Limb (tissue), 2 donors: ENCODE measurements at regions not wholly inside any gene's neighbourhood (a gene's known extent, or its start where the extent isn't known, plus 50 kb on each side); places are given as distances from the start of the nearest gene placed in this dataset.

Experiments used
- DNase-seq, 2 donors: peaks; one replicate each; pipeline ENCODE4 v3.0.0-alpha.2; 2016; ENCODE audit errors: extremely low spot score in 2 of 2

DNA sequence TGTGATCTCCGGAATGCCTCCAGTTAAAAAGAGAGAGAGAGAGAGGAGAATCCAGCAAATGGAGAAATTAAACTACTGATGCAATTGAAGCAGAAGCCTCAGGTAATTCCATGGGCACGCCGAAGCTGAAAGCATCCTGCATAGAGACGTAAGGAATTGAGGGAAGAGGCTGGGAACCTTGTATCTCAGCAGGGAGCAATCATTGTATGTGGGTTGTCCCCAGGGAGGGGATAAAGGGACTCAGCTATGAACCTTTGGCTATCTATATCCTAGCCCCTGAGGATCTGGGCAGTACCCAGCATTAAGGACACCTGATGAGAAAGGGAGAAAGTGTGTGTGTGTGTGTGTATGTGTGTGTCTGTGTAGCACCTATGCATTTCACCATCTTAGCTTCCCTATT lies 95.8 kb upstream of the ATXN7L3B start:
- DNase-seq = no peak

DNA sequence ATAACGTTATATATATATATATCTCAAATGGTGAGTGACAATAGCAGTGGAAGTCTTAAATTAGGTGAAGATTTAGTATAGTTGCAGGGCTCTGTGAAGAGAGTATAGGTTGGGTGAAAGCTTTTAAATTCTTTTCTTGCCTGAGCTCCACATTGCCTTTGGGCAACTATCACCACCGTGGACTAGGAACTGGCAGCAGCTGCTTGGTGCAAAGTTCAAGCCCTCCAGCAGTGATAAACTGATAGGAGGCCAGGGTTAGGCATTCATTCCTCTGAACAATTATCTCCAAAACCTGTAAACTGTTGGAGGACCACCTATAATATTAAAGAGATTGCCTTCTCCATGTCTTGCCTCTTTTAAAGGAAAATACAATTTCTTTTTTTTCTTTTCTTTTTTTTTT lies 91.2 kb upstream of the ATXN7L3B start:
- no peak for DNase-seq

DNA sequence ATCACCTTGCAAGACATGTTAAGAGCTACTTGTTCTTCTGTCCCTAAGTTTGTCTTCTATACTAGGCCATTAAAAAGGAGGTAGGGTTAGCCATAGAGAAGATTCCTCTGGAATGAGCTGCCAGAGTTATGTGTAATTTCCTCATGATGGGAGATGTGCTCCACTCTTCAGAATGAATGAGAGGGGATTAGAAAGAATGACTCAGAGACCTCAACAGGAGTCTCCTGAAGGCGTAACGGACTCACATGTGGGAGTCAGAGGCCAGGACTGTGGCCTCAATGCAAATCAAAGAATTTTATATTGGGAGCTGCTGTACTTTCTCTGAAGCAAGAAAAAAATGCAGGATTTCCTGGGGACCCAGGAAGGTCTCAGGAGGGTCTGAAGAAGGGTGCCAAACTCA lies 87.8 kb upstream of the ATXN7L3B start:
- DNase-seq = no peak

DNA sequence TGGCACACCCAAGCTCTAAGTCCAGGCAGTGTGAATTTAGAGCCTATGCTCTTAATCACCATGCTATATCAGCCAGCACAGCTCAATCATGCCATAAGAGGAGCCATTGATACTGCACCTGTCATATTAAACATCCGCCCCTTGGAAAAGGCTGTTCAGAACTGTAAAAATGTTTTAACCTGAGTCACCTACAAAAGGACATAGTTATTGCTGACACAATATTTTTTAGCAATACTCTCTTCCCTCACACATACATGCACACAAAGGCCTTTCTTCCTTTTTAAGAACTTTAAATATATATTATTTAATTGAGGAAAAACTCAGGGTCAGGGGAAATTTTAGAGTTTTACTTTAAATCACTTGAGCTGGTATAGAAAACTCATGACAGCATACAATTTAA lies 83.5 kb upstream of the ATXN7L3B start:
- DNase-seq = no peak

DNA sequence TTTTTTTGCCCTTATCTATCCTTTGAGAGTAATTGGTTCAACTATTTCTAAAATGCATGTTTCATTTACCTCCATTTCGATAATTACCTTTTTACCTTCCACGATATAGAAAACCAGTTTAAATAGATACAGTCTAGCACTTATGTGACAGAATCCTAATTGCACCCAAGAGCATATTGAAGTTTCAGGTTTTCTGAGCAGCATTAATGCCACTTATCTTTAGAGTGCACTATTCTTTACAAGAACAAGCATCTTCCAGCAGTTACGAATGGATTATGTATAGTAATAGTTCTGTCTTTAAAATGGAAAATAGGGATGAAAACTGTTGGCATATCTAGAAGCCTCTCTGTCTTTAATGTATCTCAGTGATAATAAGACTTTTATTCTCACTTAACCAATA lies 82.2 kb upstream of the ATXN7L3B start:
- DNase-seq = no peak

DNA sequence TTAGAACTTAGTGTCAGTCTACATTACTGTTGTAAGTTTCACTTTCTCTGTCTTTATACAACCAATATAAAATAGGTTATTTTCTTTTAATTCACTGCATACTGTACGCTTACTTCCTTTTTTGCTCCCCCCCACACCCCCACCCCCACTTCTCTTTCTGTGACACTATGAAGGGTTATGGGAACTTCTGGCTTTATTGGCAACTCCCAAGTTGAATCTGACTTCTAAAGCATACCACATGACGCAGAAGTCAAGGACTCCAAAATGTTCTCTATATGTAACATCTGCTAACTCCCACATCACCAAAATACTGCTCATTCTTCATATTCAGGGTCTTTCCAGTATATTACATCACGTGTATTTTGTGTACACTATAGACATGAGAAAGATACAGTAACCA lies 81.2 kb upstream of the ATXN7L3B start:
- DNase-seq = no peak

DNA sequence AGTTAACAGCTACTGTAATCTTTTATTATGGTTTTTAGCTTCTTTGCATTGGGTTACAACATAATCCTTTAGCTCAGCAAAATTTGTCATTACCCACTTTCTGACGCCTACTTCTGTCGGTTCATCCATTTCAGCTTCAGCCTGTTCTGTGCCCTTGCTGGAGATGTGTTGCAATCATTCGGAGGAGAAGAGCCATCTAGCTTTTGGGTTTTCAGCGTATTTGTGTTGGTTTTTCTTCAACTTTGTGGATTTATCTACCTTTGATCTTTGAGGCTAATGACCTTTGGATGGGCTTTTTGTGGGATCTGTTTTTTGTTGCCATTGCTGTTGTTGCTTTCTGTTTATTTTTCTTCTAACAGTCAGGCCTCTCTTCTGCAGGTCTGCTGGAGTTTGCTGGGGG lies 69.2 kb upstream of the ATXN7L3B start:
- DNase-seq = no peak

DNA sequence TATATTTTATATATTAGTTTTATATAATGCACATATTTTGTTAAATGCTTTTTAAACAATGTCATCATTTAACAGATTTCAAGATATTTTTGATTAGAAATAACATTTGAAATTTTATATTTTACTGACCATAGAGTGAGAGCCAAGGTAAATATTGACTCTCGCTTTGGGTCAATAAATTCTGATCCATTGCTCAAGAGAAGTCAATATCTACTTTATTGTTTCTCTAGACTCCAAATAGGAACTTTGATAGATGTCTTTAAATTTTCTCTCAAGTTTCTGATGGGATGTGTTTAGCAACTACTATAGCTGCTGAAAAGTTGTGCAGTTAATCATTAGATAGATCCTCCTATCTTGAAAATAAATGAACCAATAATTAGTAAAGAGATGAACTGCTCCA lies 61.4 kb upstream of the ATXN7L3B start:
- DNase-seq = no peak

DNA sequence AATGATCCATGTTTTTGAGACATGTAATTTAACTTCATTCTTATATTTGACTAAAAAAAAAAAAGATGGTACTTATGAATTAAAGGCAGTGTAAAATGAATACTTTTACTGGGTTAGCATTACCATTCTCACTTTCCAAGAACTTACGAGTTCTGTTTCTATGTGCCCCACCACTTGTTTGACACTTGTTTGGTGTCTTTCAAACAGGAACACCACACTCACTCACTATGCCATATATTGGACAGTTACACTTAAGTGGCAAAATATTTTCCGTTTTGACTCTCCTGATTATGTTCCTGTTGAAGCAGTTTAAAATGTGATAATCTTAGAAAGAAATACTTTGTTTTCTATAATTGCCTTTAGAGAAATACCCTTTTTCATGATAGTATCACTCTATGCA lies 56.6 kb upstream of the ATXN7L3B start:
- no peak for DNase-seq

DNA sequence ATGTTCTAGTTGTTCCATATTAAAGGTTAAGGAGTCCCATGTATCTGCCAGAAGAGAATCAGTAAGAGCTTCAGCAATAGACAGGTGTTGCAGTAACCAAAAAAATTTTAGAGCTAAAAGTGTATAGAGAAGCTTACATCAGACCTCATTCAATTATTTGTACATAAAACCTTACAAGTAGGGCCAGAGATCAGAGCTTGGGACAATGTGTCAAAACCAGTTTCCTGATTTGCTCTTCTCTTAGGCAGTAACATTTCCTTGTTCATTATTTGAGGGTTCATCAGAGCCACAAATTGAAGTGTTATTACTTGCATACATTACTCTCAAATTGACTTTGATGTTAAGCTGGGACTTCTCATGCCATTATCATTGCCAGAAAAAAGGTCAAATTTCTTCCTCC lies 55.5 kb upstream of the ATXN7L3B start:
- DNase-seq = no peak

DNA sequence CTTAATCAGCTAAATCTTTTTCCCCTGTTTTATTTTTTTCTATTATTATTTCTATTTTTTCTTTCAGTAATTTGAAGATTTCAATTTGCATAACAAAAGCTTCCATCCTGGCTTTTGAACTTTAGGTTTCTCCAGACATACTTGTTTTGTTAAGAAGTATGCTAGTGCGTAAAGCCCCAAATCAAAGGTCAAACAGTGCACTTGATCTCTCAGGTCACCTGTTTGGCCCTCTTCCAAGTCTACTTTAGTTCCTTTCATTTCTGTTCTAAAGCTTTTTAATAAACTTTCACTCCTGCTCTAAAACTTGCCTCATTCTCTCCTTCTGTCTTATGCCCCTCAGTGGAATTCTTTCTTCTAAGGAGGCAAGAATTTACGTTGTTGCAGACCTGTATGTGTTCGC lies 54.6 kb upstream of the ATXN7L3B start:
- no peak for DNase-seq
